ENCODE measurements at regions not wholly inside any gene's neighbourhood (a gene's known extent, or its start where the extent isn't known, plus 50 kb on each side); places are given as distances from the start of the nearest gene placed in this dataset.
"Not testable (repeated sequence)": the region's sequence is repeated elsewhere in the genome, so short reads cannot be mapped to it uniquely, and the experiment has no call there.

- no peak for DNase-seq (ENCODE audit: low read depth)
Measured at GRCh38 chr1:232346844-232347243, 283.1 kb downstream of the SIPA1L2 start.

GRCh38 chr1:232344791-232345399 is 285.0 kb downstream of the SIPA1L2 start:
- DNase-seq (ENCODE audit: low read depth) = no peak

GRCh38 chr1:232344186-232344585 is 285.7 kb downstream of the SIPA1L2 start:
- DNase-seq (ENCODE audit: low read depth) = not testable (repeated sequence)

- DNase-seq (ENCODE audit: low read depth) = no peak
Measured at GRCh38 chr1:232340446-232340845, 289.5 kb downstream of the SIPA1L2 start.

GRCh38 chr1:232339073-232339472 is 290.9 kb downstream of the SIPA1L2 start:
- no peak for DNase-seq (ENCODE audit: low read depth)

- no peak for DNase-seq (ENCODE audit: low read depth)
Measured at GRCh38 chr1:232335741-232336293, 294.1 kb downstream of the SIPA1L2 start.

GRCh38 chr1:232335261-232335660 is 294.7 kb downstream of the SIPA1L2 start:
- DNase-seq (ENCODE audit: low read depth) = no peak

- DNase-seq (ENCODE audit: low read depth) = no peak
Measured at GRCh38 chr1:232334811-232335210, 295.1 kb downstream of the SIPA1L2 start.

GRCh38 chr1:232334246-232334645 is 295.7 kb downstream of the SIPA1L2 start:
- no peak for DNase-seq (ENCODE audit: low read depth)

GRCh38 chr1:232333419-232333767 is 296.5 kb downstream of the SIPA1L2 start:
- DNase-seq (ENCODE audit: low read depth) = no peak

- DNase-seq (ENCODE audit: low read depth) = not testable (repeated sequence)
Measured at GRCh38 chr1:232332710-232333418, 297.1 kb downstream of the SIPA1L2 start.

GRCh38 chr1:232329103-232329813 is 300.7 kb downstream of the SIPA1L2 start:
- no peak for DNase-seq (ENCODE audit: low read depth)

- no peak for DNase-seq (ENCODE audit: low read depth)
Measured at GRCh38 chr1:232328486-232329102, 301.3 kb downstream of the SIPA1L2 start.

GRCh38 chr1:232327899-232328298 is 302.0 kb downstream of the SIPA1L2 start:
- DNase-seq (ENCODE audit: low read depth) = no peak

GRCh38 chr1:232327269-232327668 is 302.7 kb downstream of the SIPA1L2 start:
- DNase-seq (ENCODE audit: low read depth) = no peak

GRCh38 chr1:232322162-232322734 is 307.7 kb downstream of the SIPA1L2 start:
- DNase-seq (ENCODE audit: low read depth) = no peak

- no peak for DNase-seq (ENCODE audit: low read depth)
Measured at GRCh38 chr1:232319518-232320210, 310.3 kb downstream of the SIPA1L2 start.

GRCh38 chr1:232319072-232319471 is 310.9 kb downstream of the SIPA1L2 start:
- DNase-seq (ENCODE audit: low read depth) = no peak

- no peak for DNase-seq (ENCODE audit: low read depth)
Measured at GRCh38 chr1:232318143-232318542, 311.8 kb downstream of the SIPA1L2 start.

GRCh38 chr1:232317350-232317749 is 312.6 kb downstream of the SIPA1L2 start:
- DNase-seq (ENCODE audit: low read depth) = no peak

- DNase-seq (ENCODE audit: low read depth) = peak; percentile 17
Measured at GRCh38 chr1:232316864-232317263, 313.1 kb downstream of the SIPA1L2 start.
